Loucy (cell line): ENCODE measurements at regions not wholly inside any gene's neighbourhood (a gene's known extent, or its start where the extent isn't known, plus 50 kb on each side); places are given as distances from the start of the nearest gene placed in this dataset.

Experiments used
- H2AFZ ChIP-seq: fragments of 200-600 bp; sonication (generic); 2 replicates; pipeline ENCODE4 v1.6.0; 2016; ENCODE audit warnings: antibody characterized with exemption, mild to moderate bottlenecking, low read length, moderate library complexity
- H3F3A ChIP-seq: fragments of 200-600 bp; 2 replicates; pipeline ENCODE4 v1.6.0; 2016; ENCODE audit warnings: antibody characterized with exemption, low read depth, mild to moderate bottlenecking
- H3K27me3 ChIP-seq: fragments of 200-600 bp; sonication (generic); 2 replicates; pipeline ENCODE4 v1.6.1; 2014; ENCODE audit warnings: low read length, mild to moderate bottlenecking; ENCODE audit not compliant: insufficient read depth, poor library complexity, severe bottlenecking
- H3K36me3 ChIP-seq: fragments of 200-600 bp; sonication (generic); 2 replicates; pipeline ENCODE4 v1.6.1; 2016; ENCODE audit warnings: low read length; ENCODE audit not compliant: insufficient read depth
- H3K4me1 ChIP-seq: fragments of 200-600 bp; sonication (generic); 2 replicates; pipeline ENCODE4 v1.5.1; 2014; ENCODE audit warnings: low read length, mild to moderate bottlenecking; ENCODE audit not compliant: insufficient read depth, poor library complexity, severe bottlenecking
- H3K4me2 ChIP-seq: fragments of 200-600 bp; sonication (generic); 2 replicates; pipeline ENCODE4 v1.6.0; 2014; ENCODE audit warnings: antibody characterized with exemption, low read length, low read depth, mild to moderate bottlenecking; ENCODE audit not compliant: poor library complexity, severe bottlenecking
- H3K4me3 ChIP-seq: fragments of 200-600 bp; sonication (generic); 2 replicates; pipeline ENCODE4 v1.5.1; 2014; ENCODE audit warnings: low read length, mild to moderate bottlenecking, mixed read lengths; ENCODE audit not compliant: poor library complexity, severe bottlenecking
- H3K79me2 ChIP-seq: fragments of 200-600 bp; sonication (generic); 2 replicates; pipeline ENCODE4 v1.6.1; 2014; ENCODE audit warnings: low read length; ENCODE audit not compliant: insufficient read depth
- H3K9ac ChIP-seq: fragments of 200-600 bp; sonication (generic); 2 replicates; pipeline ENCODE4 v1.6.0; 2014; ENCODE audit warnings: mild to moderate bottlenecking, low read depth, low read length, moderate library complexity; ENCODE audit not compliant: poor library complexity, severe bottlenecking
- H3K9me2 ChIP-seq: fragments of 200-600 bp; sonication (generic); replicated peaks from 2 replicates; pipeline ENCODE4 v1.6.1; 2016; ENCODE audit warnings: low read depth, low read length, mixed read lengths
- H3K9me3 ChIP-seq: fragments of 200-600 bp; sonication (generic); 2 replicates; pipeline ENCODE4 v1.6.1; 2014; ENCODE audit warnings: mild to moderate bottlenecking, antibody characterized with exemption, low read length, low read depth; ENCODE audit not compliant: insufficient read depth
- H4K20me1 ChIP-seq: fragments of 200-600 bp; sonication (generic); 2 replicates; pipeline ENCODE4 v1.6.0; 2014; ENCODE audit warnings: antibody characterized with exemption, low read length, mild to moderate bottlenecking; ENCODE audit not compliant: insufficient read depth, poor library complexity, severe bottlenecking
- CTCF ChIP-seq: fragments of 200-600 bp; sonication (generic); conservative IDR thresholded peaks from 2 replicates; pipeline ENCODE4 v1.5.1; 2014; ENCODE audit warnings: mild to moderate bottlenecking, antibody characterized with exemption, low read length
- EZH2phosphoT487 ChIP-seq: fragments of 200-600 bp; IDR thresholded peaks from 2 replicates; pipeline ENCODE4 v1.6.1; 2018; ENCODE audit warnings: antibody characterized with exemption, mild to moderate bottlenecking, moderate library complexity, borderline replicate concordance

- TF ChIP-seq EZH2phosphoT487 (no peak), CTCF (no peak)
- no peaks in the 10 kb centered on the region for H3K27me3 ChIP-seq
- no peaks in the 10 kb centered on the region for H3K36me3 ChIP-seq
- H3K4me2 ChIP-seq, result no peak overlapping the region
- no peak overlapping the region for H3K9ac ChIP-seq
- no peaks in the 10 kb centered on the region for H4K20me1 ChIP-seq
- no peak overlapping the region for H3K4me3 ChIP-seq
- no peaks in the 10 kb centered on the region for H3K9me3 ChIP-seq
- H3K79me2 ChIP-seq, result no peaks in the 10 kb centered on the region
- no peaks in the 10 kb centered on the region for H3F3A ChIP-seq
- H3K9me2 ChIP-seq, result no peaks in the 10 kb centered on the region
- H2AFZ ChIP-seq, result no peak overlapping the region
- no peaks in the 10 kb centered on the region for H3K4me1 ChIP-seq
These were observed 655.9 kb upstream of the EYS start for GRCh38 chr6:66362888-66363287.

GRCh38 chr6:66361886-66362285 lies 654.9 kb upstream of the EYS start:
- no peaks in the 10 kb centered on the region for H3F3A ChIP-seq
- no peak overlapping the region for H3K4me2 ChIP-seq
- H3K4me3 ChIP-seq, result no peak overlapping the region
- TF ChIP-seq CTCF (no peak), EZH2phosphoT487 (no peak)
- no peaks in the 10 kb centered on the region for H3K4me1 ChIP-seq
- no peaks in the 10 kb centered on the region for H3K36me3 ChIP-seq
- no peaks in the 10 kb centered on the region for H3K27me3 ChIP-seq
- H2AFZ ChIP-seq, result no peak overlapping the region
- no peaks in the 10 kb centered on the region for H3K79me2 ChIP-seq
- no peaks in the 10 kb centered on the region for H4K20me1 ChIP-seq
- H3K9me2 ChIP-seq, result no peaks in the 10 kb centered on the region
- no peak overlapping the region for H3K9ac ChIP-seq
- no peaks in the 10 kb centered on the region for H3K9me3 ChIP-seq

GRCh38 chr6:66357781-66358180 lies 650.8 kb upstream of the EYS start:
- Histone ChIP-seq H3K9me2 (no peaks in the 10 kb centered on the region), H3K4me2 (no peak overlapping the region), H3F3A (no peaks in the 10 kb centered on the region), H2AFZ (no peak overlapping the region), H3K4me3 (no peak overlapping the region), H3K9me3 (no peaks in the 10 kb centered on the region), H3K9ac (no peak overlapping the region), H3K36me3 (no peaks in the 10 kb centered on the region), H3K79me2 (no peaks in the 10 kb centered on the region), H3K4me1 (no peaks in the 10 kb centered on the region), H3K27me3 (no peaks in the 10 kb centered on the region), H4K20me1 (no peaks in the 10 kb centered on the region)
- no peak for TF ChIP-seq EZH2phosphoT487
- no peak for TF ChIP-seq CTCF
